Natural killer cell treated with Interleukin-12 subunit alpha and Interleukin-12 subunit beta and Interleukin-15 and Interleukin-18, amount 100 ng/mL, for 72 hours (primary cell): ENCODE measurements at regions not wholly inside any gene's neighbourhood (a gene's known extent, or its start where the extent isn't known, plus 50 kb on each side); places are given as distances from the start of the nearest gene placed in this dataset.

Experiments
- ATAC-seq, 2 donors: fragments of 150-1000 bp; cut with Tn5 transposase in 1 of 2; sonication (Bioruptor Pico), chemical (Tn5 transposase) in 1 of 2; 2 replicates each; pipeline ENCODE4 v1.10.0; 2021
- DNase-seq: peaks from one replicate; pipeline ENCODE4 v3.0.0; 2022; ENCODE audit warnings: low spot score
- H3K27ac Mint-ChIP-seq, 2 donors: 1 replicate in 1 of 2; 2 replicates in 1 of 2; pipeline ENCODE4 v1.8.0; 2022; ENCODE audit warnings: mixed read lengths in 2 of 2, mild to moderate bottlenecking in 1 of 2, moderate library complexity in 1 of 2
- H3K27me3 Mint-ChIP-seq, 2 donors: 1 replicate in 1 of 2; 2 replicates in 1 of 2; pipeline ENCODE4 v1.8.0; 2022; ENCODE audit warnings: mixed read lengths in 2 of 2
- H3K36me3 Mint-ChIP-seq: one replicate; pipeline ENCODE4 v1.8.0; 2022; ENCODE audit warnings: mixed read lengths
- H3K4me1 Mint-ChIP-seq, 2 donors: 1 replicate in 1 of 2; 2 replicates in 1 of 2; pipeline ENCODE4 v1.8.0; 2022; ENCODE audit warnings: low read depth in 2 of 2, mixed read lengths in 2 of 2, mild to moderate bottlenecking in 1 of 2
- H3K4me3 Mint-ChIP-seq: one replicate; pipeline ENCODE4 v1.8.0; 2022; ENCODE audit warnings: mixed read lengths
- H3K9me3 Mint-ChIP-seq: 2 replicates; pipeline ENCODE4 v1.8.0; 2022; ENCODE audit warnings: mixed read lengths

DNA sequence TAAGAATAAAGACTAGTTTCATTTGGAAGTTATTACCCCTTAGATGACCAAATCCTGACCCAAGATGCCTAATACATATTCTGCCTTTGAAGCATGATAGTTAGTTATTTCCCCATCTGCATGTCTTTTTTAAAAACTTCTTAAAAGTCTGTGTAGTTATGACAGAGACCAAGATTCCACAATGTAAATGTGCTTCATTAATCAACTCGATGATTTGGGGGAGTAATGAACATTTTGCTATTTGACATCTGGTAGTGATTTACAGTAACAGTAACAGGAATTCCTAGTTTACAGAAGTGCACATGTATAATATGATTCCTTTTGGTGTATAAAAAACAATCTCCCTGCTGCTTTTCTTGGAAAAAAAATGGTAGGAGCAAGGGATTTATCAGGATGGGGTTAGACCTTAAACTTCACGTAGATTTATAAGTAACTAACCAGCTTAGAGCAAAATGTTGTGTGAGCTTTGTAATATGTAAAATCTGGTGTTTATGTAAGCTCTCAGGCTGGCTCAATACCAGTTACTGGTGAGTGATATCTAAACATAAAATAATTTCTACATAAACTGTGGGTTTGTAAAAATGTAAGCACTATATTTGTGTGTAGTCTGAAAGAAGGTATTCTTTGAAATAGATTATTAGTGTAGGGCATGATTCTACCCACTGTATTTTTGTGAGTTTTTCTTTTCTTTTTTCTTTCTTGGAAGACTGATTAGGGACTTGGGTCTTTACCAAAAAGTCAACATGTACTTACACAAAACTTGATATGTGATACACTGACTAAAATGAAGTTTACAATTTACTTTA is 641.6 kb downstream of the EPHA4 start:
- no peak overlapping the region for H3K4me3 Mint-ChIP-seq
- ATAC-seq, result no peak
- no peak for DNase-seq
- H3K4me1 Mint-ChIP-seq, result no peaks in the 10 kb centered on the region
- no peak overlapping the region for H3K27ac Mint-ChIP-seq
- H3K9me3 Mint-ChIP-seq, result peaks cover 6% of the 10 kb centered on the region
- H3K27me3 Mint-ChIP-seq, result no peaks in the 10 kb centered on the region
- H3K36me3 Mint-ChIP-seq, result peaks cover 14% of the 10 kb centered on the region

DNA sequence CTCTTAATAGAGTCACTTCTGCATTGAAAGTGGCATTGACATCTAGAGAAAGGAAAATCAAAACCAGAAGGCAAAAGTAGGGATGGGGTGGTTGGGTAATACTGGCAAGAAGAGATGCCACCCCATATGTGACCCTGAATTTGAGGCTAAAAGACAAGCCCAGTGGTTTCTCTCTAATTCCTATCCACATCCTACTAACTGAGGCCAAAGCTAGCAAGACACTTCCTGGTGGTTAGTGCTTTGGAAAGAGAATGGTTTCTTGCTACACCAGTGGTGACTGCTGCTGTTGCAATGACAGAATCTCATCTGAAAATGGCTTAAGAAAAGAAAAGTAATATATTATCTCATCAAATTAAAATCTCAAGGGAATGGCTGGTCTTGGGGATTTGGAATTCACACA is 640.6 kb downstream of the EPHA4 start:
- Mint-ChIP-seq H3K9me3 (peaks cover 6% of the 10 kb centered on the region), H3K27me3 (no peaks in the 10 kb centered on the region), H3K4me3 (no peak overlapping the region), H3K4me1 (peaks cover 0 to 7% of the 10 kb centered on the region in 2 donors), H3K36me3 (peaks cover 14% of the 10 kb centered on the region), H3K27ac (no peak overlapping the region)
- ATAC-seq (no peak), DNase-seq (no peak)

DNA sequence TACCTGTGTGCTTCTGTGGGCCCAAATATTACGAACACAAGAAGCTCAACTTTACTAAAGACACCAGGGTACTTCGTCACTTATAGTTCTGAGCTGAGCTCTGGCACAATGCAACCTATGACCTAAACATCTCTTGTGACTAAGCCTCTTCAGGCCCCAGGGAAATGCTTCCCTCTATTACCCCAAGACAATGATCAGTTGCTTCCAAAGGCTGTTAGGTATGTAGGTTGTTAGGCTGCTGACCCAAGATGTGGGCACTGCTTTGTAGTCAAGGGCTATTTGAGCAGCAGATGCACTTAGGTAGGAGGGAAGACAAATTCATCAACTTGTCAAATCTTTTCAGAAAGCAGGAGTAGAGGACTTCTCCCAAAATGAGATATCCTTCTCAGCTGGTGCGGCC is 640.1 kb downstream of the EPHA4 start:
- Mint-ChIP-seq H3K9me3 (peaks cover 2% of the 10 kb centered on the region), H3K4me1 (peaks cover 0 to 9% of the 10 kb centered on the region in 2 donors), H3K27me3 (no peaks in the 10 kb centered on the region), H3K27ac (no peak overlapping the region), H3K36me3 (peaks cover 8% of the 10 kb centered on the region), H3K4me3 (no peak overlapping the region)
- no peak for ATAC-seq
- no peak for DNase-seq

DNA sequence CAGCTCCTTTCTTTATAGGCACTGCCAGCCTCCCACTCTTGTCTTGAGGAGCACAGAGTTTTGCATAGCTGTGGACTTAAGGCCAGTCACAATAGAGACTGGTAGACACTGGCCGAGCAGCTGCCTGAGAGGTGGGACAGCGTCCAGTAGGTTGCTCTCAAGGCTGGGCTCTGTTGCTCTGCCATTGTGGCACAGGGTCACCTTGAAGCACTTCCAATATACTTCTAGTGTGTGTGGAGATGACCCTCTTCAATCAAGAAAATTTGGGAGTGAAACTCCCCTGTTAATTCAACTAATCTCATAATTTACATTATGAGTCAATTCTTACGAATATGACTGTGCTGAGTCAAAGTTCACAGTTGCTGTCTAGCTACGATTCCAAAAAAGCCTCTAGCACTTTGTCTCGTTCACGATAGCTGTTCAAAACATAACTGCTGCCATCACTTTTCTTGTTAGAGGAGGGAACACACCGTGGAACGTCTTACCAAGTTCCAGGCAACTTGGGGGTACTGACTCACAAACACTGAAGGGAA is 636.2 kb downstream of the EPHA4 start:
- ATAC-seq, result peak; percentile 76 to 88
- H3K27me3 Mint-ChIP-seq, result no peaks in the 10 kb centered on the region
- H3K27ac Mint-ChIP-seq, result peak overlapping the region; percentile 19 to 85
- peaks cover 0 to 9% of the 10 kb centered on the region in 2 donors for H3K4me1 Mint-ChIP-seq
- H3K9me3 Mint-ChIP-seq, result no peaks in the 10 kb centered on the region
- DNase-seq, result no peak
- H3K4me3 Mint-ChIP-seq, result peak overlapping the region; percentile 50
- peaks cover 5% of the 10 kb centered on the region for H3K36me3 Mint-ChIP-seq

DNA sequence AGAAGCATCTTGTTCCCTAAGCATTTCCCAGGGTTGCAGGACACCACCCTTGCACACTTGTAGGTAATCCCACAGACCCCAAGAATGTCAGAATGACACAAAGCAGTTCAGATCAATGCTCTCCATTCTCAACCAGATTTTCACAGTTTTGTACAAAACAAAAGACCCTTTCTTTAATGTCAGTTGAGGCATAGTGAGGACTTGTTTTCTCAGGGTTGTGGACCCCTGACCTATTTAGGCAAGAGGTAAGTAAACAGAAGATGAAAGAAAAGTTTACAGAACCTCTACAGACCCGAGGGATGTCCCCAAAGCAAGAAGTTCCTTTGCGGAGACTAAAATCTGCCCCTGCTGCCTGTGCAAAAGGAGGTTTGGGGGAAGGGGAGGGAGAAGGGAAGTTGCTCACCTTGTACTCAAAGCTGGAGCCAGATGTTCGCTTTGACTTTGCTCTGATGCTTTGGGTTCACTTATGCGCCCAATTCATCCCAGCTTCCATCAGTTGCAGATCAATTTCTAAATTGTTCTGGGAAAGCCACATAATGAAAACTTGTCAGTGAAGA is 635.4 kb downstream of the EPHA4 start:
- peak overlapping the region; percentile 50 for H3K4me3 Mint-ChIP-seq
- H3K27me3 Mint-ChIP-seq, result no peaks in the 10 kb centered on the region
- H3K36me3 Mint-ChIP-seq, result peaks cover 4% of the 10 kb centered on the region
- peak overlapping the region in 1 of 2 donors; percentile 85 for H3K27ac Mint-ChIP-seq
- DNase-seq (no peak), ATAC-seq (no peak)
- peaks cover 0 to 9% of the 10 kb centered on the region in 2 donors for H3K4me1 Mint-ChIP-seq
- H3K9me3 Mint-ChIP-seq, result no peaks in the 10 kb centered on the region

DNA sequence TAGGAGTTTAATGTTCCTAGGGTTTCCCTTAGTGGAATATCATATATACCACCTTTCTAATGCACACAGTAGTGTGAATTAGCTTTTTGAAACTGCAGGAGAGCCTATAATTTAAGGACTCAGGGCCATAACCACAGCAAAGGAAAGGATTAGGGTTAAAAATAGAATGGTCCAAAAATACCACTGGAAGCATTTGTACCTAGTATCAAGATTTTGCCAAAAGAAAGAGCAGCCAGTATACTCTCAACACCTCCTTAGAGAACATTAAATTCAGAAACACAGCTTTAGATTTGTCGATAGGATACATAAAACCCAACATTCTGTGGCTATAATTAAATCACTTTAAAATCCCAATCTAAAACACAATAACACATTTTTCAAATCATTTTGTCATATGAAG is 634.9 kb downstream of the EPHA4 start:
- ATAC-seq, result no peak
- Mint-ChIP-seq H3K27me3 (no peaks in the 10 kb centered on the region), H3K9me3 (no peaks in the 10 kb centered on the region), H3K27ac (peak overlapping the region in 1 of 2 donors; percentile 85), H3K4me3 (peak overlapping the region; percentile 50), H3K36me3 (no peaks in the 10 kb centered on the region), H3K4me1 (peaks cover 0 to 9% of the 10 kb centered on the region in 2 donors)
- no peak for DNase-seq

DNA sequence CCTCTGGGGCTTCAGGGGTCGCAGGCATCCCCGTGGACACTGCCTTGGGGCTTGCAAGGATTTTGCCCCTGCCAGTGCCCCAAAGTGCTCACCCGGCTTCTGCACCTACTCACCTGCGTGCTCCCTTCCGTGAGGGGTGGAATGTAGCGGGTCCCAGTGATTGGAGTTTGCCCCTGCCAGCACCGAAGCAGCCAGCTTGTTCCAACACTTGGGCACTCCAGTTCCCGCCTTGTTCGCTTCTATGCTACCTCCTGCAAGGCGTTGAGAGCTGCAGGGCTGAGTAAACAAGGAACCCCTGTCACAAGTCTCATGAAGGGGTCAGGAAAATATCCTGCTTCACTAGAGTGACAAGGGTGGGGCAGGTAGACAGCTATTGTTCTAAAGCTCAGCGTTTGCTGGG is 631.5 kb downstream of the EPHA4 start:
- Mint-ChIP-seq H3K4me1 (peaks cover 0 to 8% of the 10 kb centered on the region in 2 donors), H3K36me3 (no peaks in the 10 kb centered on the region), H3K27ac (no peak overlapping the region), H3K4me3 (no peak overlapping the region), H3K9me3 (no peaks in the 10 kb centered on the region), H3K27me3 (peaks cover 0 to 2% of the 10 kb centered on the region in 2 donors)
- DNase-seq (no peak), ATAC-seq (no peak)

DNA sequence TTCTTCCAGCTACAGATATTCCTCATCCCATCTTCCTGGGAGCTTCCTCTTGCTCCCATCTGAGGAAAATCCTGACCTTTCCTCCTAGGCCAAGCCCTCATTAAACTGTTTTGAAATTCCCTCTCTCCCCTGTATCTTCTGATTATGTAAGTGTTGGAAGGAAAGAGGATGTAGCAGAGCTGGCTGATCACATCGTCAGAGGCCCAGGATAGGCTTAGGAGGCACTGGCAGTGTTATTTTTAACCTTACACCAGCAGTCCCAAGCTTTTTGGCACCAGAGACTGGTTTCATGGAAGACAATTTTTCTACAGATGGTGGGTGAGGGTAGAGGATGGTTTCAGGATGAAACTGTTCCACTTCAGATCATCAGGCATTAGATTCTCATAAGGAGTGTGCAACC is 630.4 kb downstream of the EPHA4 start:
- Mint-ChIP-seq H3K27me3 (peaks cover 0 to 2% of the 10 kb centered on the region in 2 donors), H3K36me3 (no peaks in the 10 kb centered on the region), H3K9me3 (no peaks in the 10 kb centered on the region), H3K27ac (no peak overlapping the region), H3K4me1 (peaks cover 0 to under 1% of the 10 kb centered on the region in 2 donors), H3K4me3 (no peak overlapping the region)
- no peak for DNase-seq
- ATAC-seq, result no peak

DNA sequence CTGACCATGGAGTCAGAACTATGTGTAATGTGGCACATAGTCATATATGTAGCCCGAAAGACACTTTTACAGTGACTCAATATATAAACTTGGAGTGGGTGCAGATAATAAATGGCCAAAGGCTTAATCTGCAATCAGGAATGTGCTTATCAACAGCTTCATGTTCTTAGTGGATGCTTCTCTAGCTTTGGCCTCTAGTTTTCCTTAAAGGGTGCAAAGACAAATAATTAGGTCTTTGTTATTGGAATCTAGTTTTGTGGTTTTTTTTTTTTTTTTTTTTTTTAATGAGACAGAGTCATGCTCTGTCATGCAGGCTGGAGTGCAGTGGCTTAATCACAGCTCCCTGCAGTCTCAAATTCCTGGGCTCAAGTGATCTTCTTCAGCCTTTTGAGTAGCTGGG is 625.6 kb downstream of the EPHA4 start:
- no peaks in the 10 kb centered on the region for H3K36me3 Mint-ChIP-seq
- H3K27me3 Mint-ChIP-seq, result peaks cover 4 to 10% of the 10 kb centered on the region in 2 donors
- DNase-seq (no peak), ATAC-seq (no peak)
- H3K4me1 Mint-ChIP-seq, result no peaks in the 10 kb centered on the region
- H3K4me3 Mint-ChIP-seq, result no peak overlapping the region
- no peak overlapping the region for H3K27ac Mint-ChIP-seq
- H3K9me3 Mint-ChIP-seq, result no peaks in the 10 kb centered on the region

DNA sequence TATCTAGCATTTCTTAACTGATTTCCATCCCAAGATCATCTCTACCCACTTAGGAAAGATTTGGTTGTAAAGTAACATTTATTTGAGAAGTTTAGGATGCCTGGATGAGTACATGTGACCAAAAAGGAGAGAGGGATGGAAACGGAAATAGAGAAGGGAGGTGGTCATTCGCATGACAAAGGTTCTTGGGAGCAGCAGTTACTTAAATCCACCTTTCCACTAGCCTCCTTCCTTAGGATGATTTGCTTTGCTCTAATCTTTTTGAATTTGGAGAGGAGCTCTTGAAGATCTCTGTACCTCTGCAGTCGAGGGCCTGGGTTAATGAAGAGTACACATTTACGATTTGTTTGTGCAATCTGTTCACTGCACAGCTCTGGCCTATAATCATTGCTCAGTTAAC is 623.5 kb downstream of the EPHA4 start:
- no peaks in the 10 kb centered on the region for H3K36me3 Mint-ChIP-seq
- ATAC-seq (no peak), DNase-seq (no peak)
- no peak overlapping the region for H3K27ac Mint-ChIP-seq
- H3K4me1 Mint-ChIP-seq, result no peaks in the 10 kb centered on the region
- peaks cover 3% of the 10 kb centered on the region for H3K9me3 Mint-ChIP-seq
- peaks cover 7 to 10% of the 10 kb centered on the region in 2 donors for H3K27me3 Mint-ChIP-seq
- H3K4me3 Mint-ChIP-seq, result no peak overlapping the region

DNA sequence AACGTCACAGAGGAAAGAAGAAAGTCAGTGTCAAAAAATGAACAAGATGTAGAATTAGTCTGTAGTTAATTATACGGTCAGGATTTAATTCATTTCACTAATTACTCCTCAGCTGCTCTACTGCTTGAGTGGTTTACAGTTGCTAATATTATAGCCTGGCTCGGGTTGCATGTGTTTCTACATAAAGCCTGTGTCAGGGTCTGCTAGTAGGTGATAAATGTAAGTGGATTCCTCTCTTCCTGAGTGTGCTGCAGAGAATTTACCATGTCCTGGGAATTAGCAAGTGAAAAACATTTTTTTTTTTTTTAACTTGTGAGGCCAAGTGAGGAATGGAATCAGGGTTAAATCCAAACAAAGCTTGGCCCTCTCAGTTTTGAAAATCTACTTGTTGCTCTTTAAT is 622.6 kb downstream of the EPHA4 start:
- Mint-ChIP-seq H3K9me3 (peaks cover 3% of the 10 kb centered on the region), H3K36me3 (no peaks in the 10 kb centered on the region), H3K27me3 (peaks cover 7 to 10% of the 10 kb centered on the region in 2 donors), H3K27ac (no peak overlapping the region), H3K4me3 (no peak overlapping the region), H3K4me1 (no peaks in the 10 kb centered on the region)
- DNase-seq (no peak), ATAC-seq (no peak)

DNA sequence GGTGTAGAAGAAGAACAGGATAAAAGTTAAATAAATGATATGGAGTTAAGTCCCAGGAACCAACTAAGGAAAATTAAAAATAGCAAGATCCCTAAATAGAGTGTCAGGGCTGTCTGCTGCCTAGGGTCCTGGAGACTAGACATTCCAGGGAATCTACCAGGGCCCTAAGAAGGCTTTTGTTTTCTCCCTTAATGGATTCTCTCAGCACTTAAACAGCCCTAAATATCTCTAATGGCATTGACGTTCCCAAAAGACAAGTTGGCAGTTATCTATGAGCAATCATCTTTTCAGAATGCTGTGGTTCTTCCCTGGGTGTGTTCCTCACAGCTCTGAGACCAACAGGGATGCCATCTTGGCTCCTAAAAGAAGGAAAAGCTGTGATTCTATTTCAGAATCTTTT is 616.3 kb downstream of the EPHA4 start:
- peaks cover 10 to 16% of the 10 kb centered on the region in 2 donors for H3K27me3 Mint-ChIP-seq
- H3K4me1 Mint-ChIP-seq, result no peaks in the 10 kb centered on the region
- H3K4me3 Mint-ChIP-seq, result no peak overlapping the region
- H3K36me3 Mint-ChIP-seq, result no peaks in the 10 kb centered on the region
- H3K9me3 Mint-ChIP-seq, result peaks cover 3% of the 10 kb centered on the region
- ATAC-seq, result no peak
- DNase-seq, result no peak
- H3K27ac Mint-ChIP-seq, result no peak overlapping the region

DNA sequence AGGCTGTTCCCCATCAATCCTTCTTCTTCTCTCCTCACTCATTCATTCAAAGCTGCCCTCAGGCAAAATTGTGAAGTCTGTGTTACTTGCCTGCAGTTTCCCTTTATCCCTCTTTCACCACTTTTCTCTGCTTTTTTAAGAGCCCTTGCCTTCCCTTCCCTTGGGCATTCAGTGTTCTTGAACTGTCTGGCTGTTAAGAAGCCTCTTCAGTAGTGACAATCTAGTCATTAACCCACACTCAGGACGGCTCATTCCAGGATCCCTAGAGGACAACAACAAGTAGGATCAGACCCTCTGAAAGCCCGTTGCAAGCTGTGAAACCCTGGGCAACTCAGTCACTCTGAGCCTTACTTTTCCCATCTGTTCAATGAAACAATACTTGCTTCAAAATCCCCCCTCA is 615.7 kb downstream of the EPHA4 start:
- ATAC-seq, result no peak
- peaks cover 10 to 16% of the 10 kb centered on the region in 2 donors for H3K27me3 Mint-ChIP-seq
- H3K4me3 Mint-ChIP-seq, result no peak overlapping the region
- no peak overlapping the region for H3K27ac Mint-ChIP-seq
- H3K36me3 Mint-ChIP-seq, result no peaks in the 10 kb centered on the region
- H3K9me3 Mint-ChIP-seq, result peaks cover 3% of the 10 kb centered on the region
- no peaks in the 10 kb centered on the region for H3K4me1 Mint-ChIP-seq
- no peak for DNase-seq

DNA sequence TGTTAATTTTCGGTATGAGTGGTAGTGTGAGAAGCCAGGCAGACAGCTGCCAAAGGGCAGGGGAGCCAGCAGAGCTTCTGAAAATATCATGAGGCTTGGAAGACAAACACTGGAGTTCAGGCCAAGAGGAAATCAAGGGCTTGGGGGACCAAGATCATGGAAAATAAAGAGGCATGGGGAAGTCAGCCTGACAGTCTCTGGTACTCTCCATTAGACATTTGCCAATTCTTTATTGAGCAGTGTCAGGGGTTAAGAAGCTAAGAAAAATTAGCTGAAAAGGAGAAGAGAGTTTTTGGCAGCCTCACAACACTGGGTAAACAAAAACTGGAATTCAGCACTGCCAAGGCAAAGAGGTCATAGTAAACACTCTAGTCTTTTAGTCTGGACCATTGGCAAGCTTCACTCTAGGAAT is 612.7 kb downstream of the EPHA4 start:
- Mint-ChIP-seq H3K36me3 (no peaks in the 10 kb centered on the region), H3K27me3 (peaks cover 8 to 24% of the 10 kb centered on the region in 2 donors), H3K4me3 (no peak overlapping the region), H3K9me3 (no peaks in the 10 kb centered on the region), H3K27ac (no peak overlapping the region), H3K4me1 (no peaks in the 10 kb centered on the region)
- no peak for ATAC-seq
- DNase-seq, result no peak
